Mesothelial cell of epicardium (in vitro differentiated cells): ENCODE measurements at regions not wholly inside any gene's neighbourhood (a gene's known extent, or its start where the extent isn't known, plus 50 kb on each side); places are given as distances from the start of the nearest gene placed in this dataset.

ENCODE experiments used
- DNase-seq, 2 experiments: peaks; one replicate each; pipeline ENCODE4 v3.0.0; 2021; ENCODE audit warnings: low spot score in 2 of 2; ENCODE audit not compliant: unreplicated experiment in 2 of 2
- H3K27ac Mint-ChIP-seq: 2 replicates; pipeline ENCODE4 v1.8.0; 2021; ENCODE audit warnings: mixed read lengths
- H3K27me3 Mint-ChIP-seq: 2 replicates; pipeline ENCODE4 v1.8.0; 2021; ENCODE audit warnings: low read depth, mixed read lengths
- H3K36me3 Mint-ChIP-seq: 2 replicates; pipeline ENCODE4 v1.8.0; 2021; ENCODE audit warnings: mixed read lengths
- H3K4me1 Mint-ChIP-seq: 2 replicates; pipeline ENCODE4 v1.8.0; 2021; ENCODE audit warnings: mixed read lengths
- H3K4me3 Mint-ChIP-seq: 2 replicates; pipeline ENCODE4 v1.8.0; 2021; ENCODE audit warnings: mild to moderate bottlenecking, moderate library complexity, mixed read lengths
- H3K9me3 Mint-ChIP-seq: 2 replicates; pipeline ENCODE4 v1.8.0; 2021; ENCODE audit warnings: mixed read lengths
- TF ChIP-seq, protein P1 (sequence below): fragments of 200-600 bp; sonication (generic); IDR thresholded peaks from one replicate; pipeline ENCODE4 v1.5.0; 2021; ENCODE audit warnings: antibody characterized with exemption; ENCODE audit not compliant: unreplicated experiment

- no peak for DNase-seq
- no peak overlapping the region for H3K4me3 Mint-ChIP-seq
- TF ChIP-seq, protein P1, sequence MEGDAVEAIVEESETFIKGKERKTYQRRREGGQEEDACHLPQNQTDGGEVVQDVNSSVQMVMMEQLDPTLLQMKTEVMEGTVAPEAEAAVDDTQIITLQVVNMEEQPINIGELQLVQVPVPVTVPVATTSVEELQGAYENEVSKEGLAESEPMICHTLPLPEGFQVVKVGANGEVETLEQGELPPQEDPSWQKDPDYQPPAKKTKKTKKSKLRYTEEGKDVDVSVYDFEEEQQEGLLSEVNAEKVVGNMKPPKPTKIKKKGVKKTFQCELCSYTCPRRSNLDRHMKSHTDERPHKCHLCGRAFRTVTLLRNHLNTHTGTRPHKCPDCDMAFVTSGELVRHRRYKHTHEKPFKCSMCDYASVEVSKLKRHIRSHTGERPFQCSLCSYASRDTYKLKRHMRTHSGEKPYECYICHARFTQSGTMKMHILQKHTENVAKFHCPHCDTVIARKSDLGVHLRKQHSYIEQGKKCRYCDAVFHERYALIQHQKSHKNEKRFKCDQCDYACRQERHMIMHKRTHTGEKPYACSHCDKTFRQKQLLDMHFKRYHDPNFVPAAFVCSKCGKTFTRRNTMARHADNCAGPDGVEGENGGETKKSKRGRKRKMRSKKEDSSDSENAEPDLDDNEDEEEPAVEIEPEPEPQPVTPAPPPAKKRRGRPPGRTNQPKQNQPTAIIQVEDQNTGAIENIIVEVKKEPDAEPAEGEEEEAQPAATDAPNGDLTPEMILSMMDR = no peak
- H3K9me3 Mint-ChIP-seq = peaks cover 24% of the 10 kb centered on the region
- H3K27me3 Mint-ChIP-seq = no peaks in the 10 kb centered on the region
- no peaks in the 10 kb centered on the region for H3K36me3 Mint-ChIP-seq
- H3K4me1 Mint-ChIP-seq = no peaks in the 10 kb centered on the region
- no peak overlapping the region for H3K27ac Mint-ChIP-seq
Measured at GRCh38 chr16:73220836-73221235, 172.9 kb upstream of the ZFHX3 start.

DNA sequence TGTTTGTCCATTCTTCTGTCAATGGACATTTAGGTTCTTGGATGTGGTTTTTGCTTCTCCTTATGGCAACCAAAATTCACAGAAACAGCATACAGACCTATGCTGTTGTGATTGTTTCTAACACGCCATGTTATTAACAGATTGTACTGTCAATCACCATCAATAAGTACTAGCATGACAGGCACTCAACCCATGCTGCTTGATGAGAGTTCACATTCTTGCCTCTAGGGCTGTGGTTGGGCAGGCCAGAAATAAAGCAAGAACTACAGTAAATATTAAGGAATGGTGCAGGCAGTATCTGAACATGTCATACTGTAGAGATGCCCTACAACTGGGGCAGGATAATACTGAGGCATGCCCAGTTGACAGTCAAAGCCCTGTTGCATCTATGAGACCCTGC, 171.2 kb upstream of the ZFHX3 start:
- Mint-ChIP-seq H3K9me3 (peaks cover 24% of the 10 kb centered on the region), H3K27ac (no peak overlapping the region)
- TF ChIP-seq, protein P1 = no peak

DNA sequence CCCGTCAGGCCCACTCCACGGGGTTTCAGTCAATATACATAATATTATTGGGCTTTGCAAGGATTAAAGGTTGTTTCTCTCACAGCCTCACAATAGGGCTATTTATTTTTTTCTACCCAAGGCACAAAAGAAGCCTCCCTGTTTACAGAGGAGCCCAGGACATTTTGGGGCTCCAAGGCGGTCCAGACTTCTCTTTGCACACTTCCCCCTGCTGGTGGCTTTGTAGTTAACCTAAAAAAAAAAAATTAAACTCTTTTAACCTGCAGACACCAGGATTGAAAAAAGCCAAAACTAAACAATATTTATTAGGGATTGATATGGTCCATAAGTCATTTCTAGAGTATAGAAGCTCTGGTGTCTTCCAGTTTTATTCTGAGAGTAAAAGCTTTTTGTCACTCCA, 169.7 kb upstream of the ZFHX3 start:
- no peaks in the 10 kb centered on the region for H3K27me3 Mint-ChIP-seq
- DNase-seq = no peak
- H3K4me3 Mint-ChIP-seq = no peak overlapping the region
- H3K4me1 Mint-ChIP-seq = peaks cover 4% of the 10 kb centered on the region
- H3K36me3 Mint-ChIP-seq = no peaks in the 10 kb centered on the region
- TF ChIP-seq, protein P1 = peak; percentile 60
- H3K9me3 Mint-ChIP-seq = peaks cover 15% of the 10 kb centered on the region
- no peak overlapping the region for H3K27ac Mint-ChIP-seq

More for the DNA sequence above, 171.2 kb upstream of the ZFHX3 start:
- Mint-ChIP-seq H3K36me3 (no peaks in the 10 kb centered on the region), H3K27me3 (no peaks in the 10 kb centered on the region), H3K4me3 (no peak overlapping the region), H3K4me1 (peaks cover 4% of the 10 kb centered on the region)
- DNase-seq = no peak

DNA sequence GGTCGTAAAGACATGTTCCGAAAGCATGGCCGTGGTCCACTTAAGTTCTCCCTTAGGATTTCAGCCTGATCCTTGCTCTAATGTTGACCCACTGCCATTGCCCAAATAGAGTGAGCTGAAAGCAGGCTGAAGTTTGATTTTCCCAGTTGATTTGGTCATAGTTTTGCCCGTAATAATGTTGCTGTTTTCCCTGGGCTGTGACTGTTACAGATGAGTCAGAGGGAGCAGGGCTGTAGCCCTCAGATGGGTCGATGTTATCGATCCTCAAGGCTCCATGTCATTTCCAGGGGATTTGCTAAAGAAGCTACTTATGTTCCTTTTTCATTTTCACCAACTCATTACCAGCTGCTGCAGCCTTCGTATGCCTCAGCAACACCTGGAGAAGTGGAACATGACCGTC, 169.0 kb upstream of the ZFHX3 start:
- TF ChIP-seq, protein P1 = no peak
- H3K9me3 Mint-ChIP-seq = peaks cover 8% of the 10 kb centered on the region
- H3K4me3 Mint-ChIP-seq = no peak overlapping the region
- H3K27me3 Mint-ChIP-seq = no peaks in the 10 kb centered on the region
- H3K27ac Mint-ChIP-seq = no peak overlapping the region
- peaks cover 4% of the 10 kb centered on the region for H3K4me1 Mint-ChIP-seq
- no peak for DNase-seq
- H3K36me3 Mint-ChIP-seq = no peaks in the 10 kb centered on the region

GRCh38 chr16:73215678-73216377, 167.9 kb upstream of the ZFHX3 start:
- TF ChIP-seq, protein P1 = no peak
- H3K4me3 Mint-ChIP-seq = no peak overlapping the region
- peaks cover 4% of the 10 kb centered on the region for H3K4me1 Mint-ChIP-seq
- H3K27ac Mint-ChIP-seq = no peak overlapping the region
- H3K36me3 Mint-ChIP-seq = no peaks in the 10 kb centered on the region
- no peak for DNase-seq
- peaks cover 4% of the 10 kb centered on the region for H3K9me3 Mint-ChIP-seq
- H3K27me3 Mint-ChIP-seq = no peaks in the 10 kb centered on the region
